ENCODE measurements at regions not wholly inside any gene's neighbourhood (a gene's known extent, or its start where the extent isn't known, plus 50 kb on each side); places are given as distances from the start of the nearest gene placed in this dataset.

- dilution Hi-C loops (cut with HindIII; ENCODE audit: low sequenced_read_pairs, unreplicated experiment): no loop called here
Measured at GRCh38 chr2:156647377-156648010, 211.3 kb downstream of the GPD2 start.

More at GRCh38 chr2:156647377-156648010, 211.3 kb downstream of the GPD2 start:
- Histone ChIP-seq H2BK120ac (ENCODE audit: low read depth, low read length) (no peak overlapping the region), H3K4me1 (ENCODE audit: control insufficient read depth, insufficient read depth, low read length) (no peaks in the 10 kb centered on the region), H3K79me1 (ENCODE audit: low read depth in 1 of 2, low read length in 2 of 2) (no peaks in the 10 kb centered on the region), H3K27me3 (ENCODE audit: control insufficient read depth, insufficient read depth, low read length) (no peaks in the 10 kb centered on the region), H3K9me3 (ENCODE audit: control insufficient read depth, insufficient read depth, low read length) (no peaks in the 10 kb centered on the region), H2BK5ac (ENCODE audit: low read depth, low read length, poor library complexity, severe bottlenecking) (no peak overlapping the region), H4K8ac (ENCODE audit: low read depth in 2 of 2, low read length in 2 of 2) (no peak overlapping the region), H2AK5ac (ENCODE audit: low read depth, low read length) (no peak overlapping the region), H3K56ac (ENCODE audit: extremely low read depth, insufficient read depth, low read length) (no peak overlapping the region), H3K23ac (ENCODE audit: low read depth, low read length) (no peak overlapping the region), H3K14ac (replicated peaks; ENCODE audit: low read depth, low read length) (no peak overlapping the region), H3K18ac (ENCODE audit: low read depth, low read length) (no peak overlapping the region), H3K4me2 (ENCODE audit: low read depth, low read length) (no peak overlapping the region), H2AK9ac (replicated peaks; ENCODE audit: low read depth, low read length, poor library complexity) (no peak overlapping the region), H4K91ac (ENCODE audit: insufficient read depth, low read depth, low read length) (no peak overlapping the region), H3K27ac (ENCODE audit: insufficient read depth, low read length) (no peak overlapping the region), H3K9me1 (ENCODE audit: insufficient read depth, low read length) (no peaks in the 10 kb centered on the region), H3K4me3 (ENCODE audit: insufficient read depth, low read depth, low read length) (no peak overlapping the region), H4K20me1 (ENCODE audit: insufficient read depth, low read length) (no peaks in the 10 kb centered on the region), H2BK20ac (ENCODE audit: low read depth, low read length) (no peak overlapping the region), H2BK15ac (ENCODE audit: low read depth, low read length) (no peak overlapping the region), H2AFZ (replicated peaks; ENCODE audit: low read length, poor library complexity) (no peak overlapping the region), H3K4ac (ENCODE audit: low read depth, low read length) (no peak overlapping the region), H3K36me3 (ENCODE audit: control insufficient read depth, insufficient read depth, low read length) (no peaks in the 10 kb centered on the region), H4K5ac (ENCODE audit: low read depth, low read length) (no peak overlapping the region), H3K9ac (ENCODE audit: low read depth, low read length) (no peak overlapping the region)
- TF ChIP-seq SMC3 (IDR thresholded peaks at IDR 0.05; ENCODE audit: low read depth, low read length): no peak
- no peak for TF ChIP-seq MAZ (IDR thresholded peaks at IDR 0.05; ENCODE audit: borderline replicate concordance, low read depth, low read length)
- TF ChIP-seq FOS (IDR thresholded peaks at IDR 0.05; ENCODE audit: low read depth, low read length): no peak
- TF ChIP-seq MXI1 (IDR thresholded peaks at IDR 0.05; ENCODE audit: borderline replicate concordance, low read depth, low read length): no peak
- no peak for TF ChIP-seq ELK1 (IDR thresholded peaks at IDR 0.05; ENCODE audit: borderline replicate concordance, low read depth, low read length)
- no peak for TF ChIP-seq RFX5 (IDR thresholded peaks at IDR 0.05; ENCODE audit: low read depth, low read length)
- TF ChIP-seq USF2 (IDR thresholded peaks at IDR 0.05; ENCODE audit: low read depth, low read length): no peak
- TF ChIP-seq RCOR1 (IDR thresholded peaks at IDR 0.05; ENCODE audit: insufficient replicate concordance, low read length): no peak
- TF ChIP-seq BHLHE40 (IDR thresholded peaks at IDR 0.05; ENCODE audit: low read depth, low read length): no peak
- no peak for TF ChIP-seq CTCF (conservative IDR thresholded peaks at IDR 0.05; ENCODE audit: low read depth, low read length)
- no peak for TF ChIP-seq RAD21 (IDR thresholded peaks at IDR 0.05; ENCODE audit: low read length)
- no peak for TF ChIP-seq MAFK (IDR thresholded peaks at IDR 0.05; ENCODE audit: low read depth, low read length)
- no peak for TF ChIP-seq NFE2L2 (IDR thresholded peaks at IDR 0.05; ENCODE audit: low read depth, low read length)
- no peak for TF ChIP-seq CEBPB (IDR thresholded peaks at IDR 0.05; ENCODE audit: low read depth, low read length)
- TF ChIP-seq POLR2A (IDR thresholded peaks at IDR 0.05; ENCODE audit: low read depth, low read length): no peak
- TF ChIP-seq CHD1 (IDR thresholded peaks at IDR 0.05; ENCODE audit: low read depth, low read length): no peak
- no peak for DNase-seq
- intact Hi-C loops (cut with micrococcal nuclease) (no loop called here), in situ Hi-C loops (cut with MboI; ENCODE audit: low sequenced_read_pairs) (no loop called here)
- ChIA-PET POLR2A (ENCODE audit: unreplicated experiment) (interaction anchor here (0.6 kb wide), 1 partner anchor 16 kb away, joined by 3 read pairs; no protein-coding TSS in a partner anchor), CTCF (interaction anchor here (1.2 kb wide), 1 partner anchor 11 kb away, joined by 3 read pairs; no protein-coding TSS in a partner anchor)
- ATAC-seq (ENCODE audit: low read depth): no peak
- WGBS, 2 experiments (ENCODE audit: extremely low coverage in 2 of 2, insufficient read length in 1 of 2): 100% methylated on average over 1 of the region's 6 CpGs; no CpG with 5 or more reads in 1 of the 2 experiments
- no TSS peak for BruUV-seq (replicated peaks)

All from IMR-90 (cell line).